Hepatic stellate cell (primary cell): ENCODE measurements at regions not wholly inside any gene's neighbourhood (a gene's known extent, or its start where the extent isn't known, plus 50 kb on each side); places are given as distances from the start of the nearest gene placed in this dataset.
"Not testable (repeated sequence)": the region's sequence is repeated elsewhere in the genome, so short reads cannot be mapped to it uniquely, and the experiment has no call there.

ENCODE experiments used
- DNase-seq: peaks from one replicate; pipeline ENCODE4 v3.0.0; 2011; ENCODE audit warnings: low spot score

GRCh38 chr6:21742238-21742660 is 148.7 kb downstream of the SOX4 start:
- no peak for DNase-seq

- DNase-seq: no peak
These were observed 150.8 kb downstream of the SOX4 start for GRCh38 chr6:21744331-21744730.

DNA sequence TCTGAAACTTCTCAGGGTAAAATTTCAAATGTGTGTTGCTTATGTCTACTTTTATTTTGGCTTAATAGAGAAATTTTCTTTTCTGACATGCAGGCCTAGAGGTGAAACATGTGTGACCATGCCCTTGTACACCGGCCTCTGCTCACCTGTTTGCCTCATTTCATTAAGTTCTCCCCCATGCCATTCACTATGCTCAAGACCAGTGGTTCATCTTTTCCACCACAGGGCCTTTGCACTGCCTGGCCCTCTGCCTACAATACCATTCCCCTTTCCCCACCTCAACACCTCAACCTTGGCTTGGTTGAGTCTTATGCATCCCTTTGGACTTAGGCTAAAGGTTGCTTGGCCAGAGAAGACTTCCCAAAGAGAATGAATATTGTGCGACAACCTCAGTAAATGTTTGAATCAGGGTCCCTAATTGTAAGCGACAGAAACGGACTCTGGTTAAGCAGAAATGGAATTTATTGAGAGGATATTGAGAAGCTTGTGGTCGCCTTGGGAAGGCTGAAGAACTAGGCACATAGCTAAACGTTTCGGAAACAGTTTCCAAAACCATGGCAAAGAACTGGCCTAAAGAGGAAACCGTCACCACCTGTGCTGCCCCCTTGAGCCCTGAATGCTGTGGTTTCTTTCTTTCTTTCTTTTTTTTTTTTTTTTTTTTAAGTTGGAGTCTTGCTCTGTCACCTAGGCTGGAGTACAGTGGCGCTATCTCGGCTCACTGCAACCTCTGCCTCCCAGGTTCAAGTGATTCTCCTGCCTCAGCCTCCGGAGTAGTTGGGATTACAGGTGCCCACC is 152.2 kb downstream of the SOX4 start:
- DNase-seq: no peak

- no peak for DNase-seq
These were observed 153.9 kb downstream of the SOX4 start for GRCh38 chr6:21747441-21747840.

DNA sequence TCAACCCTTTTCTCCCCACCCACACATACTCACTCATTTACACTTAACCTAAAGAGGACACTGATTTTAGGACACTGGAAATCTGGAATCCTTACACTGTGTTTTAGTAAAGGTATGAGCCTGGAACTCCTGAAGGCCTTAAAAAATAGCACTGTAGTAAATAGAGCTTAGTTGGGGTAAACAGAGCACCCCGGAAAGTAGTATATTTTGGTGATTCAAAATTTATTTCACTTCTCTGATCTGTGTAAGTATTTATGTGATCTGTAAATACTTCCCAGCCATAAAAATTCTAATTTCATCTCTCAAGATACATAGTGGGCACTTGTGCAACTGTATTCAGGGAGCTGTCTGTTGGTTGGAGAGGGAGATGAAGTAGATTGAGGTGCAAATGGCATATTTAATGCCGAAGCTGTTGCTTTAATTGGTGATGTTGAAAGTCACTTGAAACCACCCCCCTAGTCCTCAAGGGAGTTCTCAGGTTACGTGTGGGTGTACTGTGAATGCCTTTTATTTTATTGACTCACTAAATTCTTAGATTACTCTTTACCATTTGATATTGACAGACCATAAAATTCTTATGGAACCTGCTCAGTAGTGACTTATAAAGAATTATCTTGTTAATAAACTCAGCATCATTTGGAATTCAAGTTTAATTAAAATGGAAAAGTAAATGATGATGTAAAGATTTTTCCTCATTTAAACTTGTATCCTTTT is 154.9 kb downstream of the SOX4 start:
- DNase-seq: no peak

DNA sequence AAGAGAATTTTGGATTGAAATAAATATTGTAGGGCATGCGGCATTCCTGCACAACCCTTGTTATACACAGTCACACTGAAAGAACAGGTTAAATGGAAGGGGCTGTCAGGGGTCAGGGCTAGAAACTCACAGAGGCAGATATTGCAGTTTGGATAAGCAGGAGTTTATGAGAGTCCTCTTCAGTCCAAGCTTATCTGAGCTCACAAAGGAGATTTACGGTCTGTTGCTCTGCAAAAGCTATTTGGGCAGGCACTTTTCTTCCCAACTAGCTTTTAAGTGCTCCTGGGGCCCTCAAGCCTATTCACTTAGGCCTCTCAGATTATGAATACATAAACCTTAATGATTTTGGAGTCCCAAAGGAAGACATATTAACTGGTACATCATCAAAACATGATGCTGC is 156.2 kb downstream of the SOX4 start:
- no peak for DNase-seq

- no peak for DNase-seq
These were observed 157.0 kb downstream of the SOX4 start for GRCh38 chr6:21750575-21750974.

DNA sequence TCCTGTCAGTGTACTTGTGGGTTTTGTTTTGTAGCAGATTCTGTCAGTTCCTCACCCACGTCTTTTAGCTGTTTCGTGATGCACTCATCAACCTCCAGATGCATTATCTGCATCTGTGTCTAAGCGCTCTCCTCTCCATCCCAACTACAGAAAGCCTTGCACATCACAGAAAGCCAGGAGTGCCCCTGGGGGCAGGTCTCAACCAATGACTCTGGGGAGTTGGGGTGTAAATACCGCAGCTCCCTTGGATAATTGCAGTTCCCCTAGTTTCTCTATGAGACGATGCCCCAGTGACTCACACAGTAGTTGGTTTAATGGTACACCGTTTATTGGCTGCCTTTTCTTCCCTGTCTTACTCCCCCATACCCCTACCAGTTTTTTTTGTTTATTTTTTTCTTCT is 158.1 kb downstream of the SOX4 start:
- no peak for DNase-seq

GRCh38 chr6:21752054-21752811 is 158.7 kb downstream of the SOX4 start:
- DNase-seq: no peak

DNA sequence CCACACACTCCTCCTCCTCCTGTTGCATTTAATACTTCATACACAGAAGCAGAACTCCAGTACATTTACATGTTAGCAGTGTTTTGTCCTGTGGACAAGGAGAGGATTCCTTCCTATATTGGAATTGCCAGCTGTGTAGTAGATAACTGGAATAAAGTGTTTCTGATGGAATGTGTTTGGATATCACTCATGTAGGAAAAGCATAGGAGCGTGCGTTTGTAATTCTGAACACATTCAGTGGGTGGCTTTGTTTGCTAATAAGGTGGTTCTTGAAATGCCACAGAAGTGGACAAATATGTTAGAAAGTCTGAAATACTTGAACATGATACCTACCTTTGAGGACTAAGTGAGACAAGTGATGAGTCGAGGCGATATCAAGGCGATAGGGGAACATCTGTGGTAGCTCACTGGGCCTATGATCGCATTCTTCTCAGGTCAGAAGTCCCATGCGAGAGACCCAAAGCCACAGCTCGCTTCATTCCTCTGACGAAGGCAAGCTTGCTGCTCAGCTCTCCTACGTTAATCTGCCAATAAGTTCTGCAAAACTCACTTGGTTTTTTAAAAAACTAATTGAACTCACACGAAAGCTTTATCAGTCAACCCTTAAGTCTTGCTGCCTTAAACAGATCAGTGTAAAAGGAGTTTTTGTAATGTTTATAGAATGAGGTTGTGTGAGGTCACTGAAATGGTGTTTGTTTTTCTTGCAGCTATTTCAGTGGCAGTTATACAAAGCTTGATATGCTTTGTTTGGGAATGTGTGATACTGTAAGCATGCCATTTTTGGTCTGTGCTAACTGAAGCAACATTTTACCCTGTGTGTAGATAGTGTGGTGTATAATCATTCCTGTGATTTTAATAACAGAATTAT is 159.9 kb downstream of the SOX4 start:
- DNase-seq: peak; percentile 54

- no peak for DNase-seq
These were observed 161.3 kb downstream of the SOX4 start for GRCh38 chr6:21754891-21755290.

GRCh38 chr6:21756487-21756886 is 162.9 kb downstream of the SOX4 start:
- no peak for DNase-seq

GRCh38 chr6:21757392-21757791 is 163.8 kb downstream of the SOX4 start:
- DNase-seq: not testable (repeated sequence)

GRCh38 chr6:21759721-21760120 is 166.2 kb downstream of the SOX4 start:
- no peak for DNase-seq

DNA sequence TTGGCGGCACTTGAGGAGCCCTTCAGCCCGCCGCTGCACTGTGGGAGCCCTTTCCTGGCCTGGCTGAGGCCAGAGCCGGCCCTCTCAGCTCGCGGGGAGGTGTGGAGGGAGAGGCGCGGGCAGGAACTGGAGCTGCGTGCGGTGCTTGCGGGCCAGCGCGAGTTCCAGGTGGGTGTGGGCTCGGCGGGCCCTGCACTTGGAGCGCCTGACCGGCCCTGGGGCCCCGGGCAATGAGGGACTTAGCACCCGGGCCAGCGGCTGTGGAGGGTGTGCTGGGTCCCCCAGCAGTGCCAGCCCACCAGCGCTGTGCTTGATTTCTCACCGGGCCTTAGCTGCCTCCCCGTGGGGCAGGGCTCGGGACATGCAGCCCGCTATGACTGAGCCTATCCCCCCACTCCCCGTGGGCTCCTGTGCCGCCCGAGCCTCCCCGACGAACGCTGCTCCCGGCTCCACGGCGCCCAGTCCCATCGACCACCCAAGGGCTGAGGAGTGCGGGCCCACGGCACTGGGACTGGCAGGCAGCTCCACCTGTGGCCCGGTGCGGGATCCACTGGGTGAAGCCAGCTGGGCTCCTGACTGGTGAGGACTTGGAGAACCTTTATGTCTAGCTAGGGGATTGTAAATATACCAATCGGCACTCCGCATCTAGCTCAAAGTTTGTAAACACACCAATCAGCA is 167.6 kb downstream of the SOX4 start:
- DNase-seq: not testable (repeated sequence)

DNA sequence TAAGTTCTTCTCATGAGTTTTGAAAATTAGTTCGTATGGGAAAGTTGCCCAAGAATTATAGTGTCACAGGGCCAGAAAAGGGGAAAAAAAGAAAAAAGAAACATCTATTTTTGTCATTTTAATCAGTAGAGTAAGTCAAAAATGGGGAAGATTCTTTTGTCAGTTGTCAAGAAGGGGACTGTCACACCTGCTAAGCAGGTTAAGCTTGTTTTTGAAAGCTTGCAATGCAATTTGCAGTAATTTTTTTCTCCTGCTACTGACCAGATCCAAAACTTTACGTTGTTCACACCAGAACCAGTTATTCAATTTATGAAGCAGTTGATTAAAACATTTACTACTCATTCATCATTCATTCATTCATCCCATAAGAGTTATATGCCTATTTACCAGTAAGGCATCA is 171.4 kb downstream of the SOX4 start:
- no peak for DNase-seq

DNA sequence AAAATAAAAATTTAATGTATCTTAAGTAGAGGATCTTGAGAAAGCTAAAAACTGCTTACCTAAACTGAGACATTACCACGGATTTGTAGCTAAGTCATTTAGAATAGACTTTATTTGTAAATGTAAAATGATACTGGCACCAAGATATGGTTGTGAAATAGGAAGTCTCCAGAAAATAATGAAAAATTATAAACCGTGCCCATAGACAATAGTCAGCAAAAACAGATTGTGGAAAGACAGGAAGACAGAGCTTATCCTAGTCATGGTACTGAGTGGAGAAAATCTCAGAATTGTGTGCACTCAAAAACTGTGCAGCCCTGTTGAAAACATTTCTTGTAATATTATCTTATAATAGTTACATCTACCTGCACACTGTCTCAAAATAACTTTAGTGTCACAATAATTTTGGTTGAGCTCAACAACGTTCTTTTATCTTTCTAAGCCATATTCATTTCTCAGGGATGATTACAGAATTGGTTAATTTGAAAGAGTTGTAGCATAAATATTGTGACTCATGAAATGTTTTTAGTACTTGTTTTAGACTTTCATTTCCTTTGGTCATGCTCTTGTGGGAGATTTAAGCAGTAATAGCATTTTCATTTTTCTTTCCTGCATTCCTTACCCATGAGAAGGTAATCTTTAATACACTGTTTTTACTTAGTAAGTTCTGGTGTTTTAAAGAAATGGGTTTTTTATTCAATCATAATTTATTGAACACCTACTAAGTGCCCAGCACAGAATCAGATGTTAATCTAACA is 174.5 kb downstream of the SOX4 start:
- DNase-seq: peak; percentile 34

GRCh38 chr6:21769405-21769861 is 175.9 kb downstream of the SOX4 start:
- peak; percentile 69 for DNase-seq

DNA sequence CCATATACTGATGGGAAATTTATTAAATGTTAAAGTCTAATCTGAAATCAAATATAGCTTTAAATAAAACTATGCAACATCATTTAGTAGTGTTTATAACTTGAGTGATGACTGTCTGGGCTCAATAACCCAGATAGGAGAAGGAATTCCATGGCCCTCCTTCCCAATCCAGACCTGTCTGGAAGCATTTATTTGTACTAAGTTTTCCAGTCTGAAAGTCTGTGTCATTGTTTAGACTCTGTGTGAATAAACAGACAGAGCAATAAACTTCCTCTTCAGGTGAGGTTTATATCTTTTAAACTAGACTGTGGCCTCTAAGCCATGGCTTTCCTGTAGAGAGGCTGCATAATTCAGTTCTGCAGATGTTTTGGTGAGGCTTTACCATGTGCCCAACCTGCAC is 176.4 kb downstream of the SOX4 start:
- DNase-seq: no peak

GRCh38 chr6:21771626-21772320 is 178.2 kb downstream of the SOX4 start:
- DNase-seq: no peak
